Brain microvascular endothelial cell (primary cell): ENCODE measurements at regions not wholly inside any gene's neighbourhood (a gene's known extent, or its start where the extent isn't known, plus 50 kb on each side); places are given as distances from the start of the nearest gene placed in this dataset.

Experiments used
- DNase-seq: peaks from one replicate; pipeline ENCODE4 v3.0.0-alpha.2; 2020
- H3K27ac ChIP-seq: fragments of 250-450 bp; sonication (Bioruptor Pico); 2 replicates; pipeline ENCODE4 v1.5.1; 2020; ENCODE audit warnings: mild to moderate bottlenecking, moderate library complexity
- H3K27me3 ChIP-seq: fragments of 250-450 bp; sonication (Bioruptor Pico); replicated peaks from 2 replicates; pipeline ENCODE4 v1.5.1; 2020; ENCODE audit warnings: mild to moderate bottlenecking
- H3K36me3 ChIP-seq: fragments of 250-450 bp; sonication (Bioruptor Pico); replicated peaks from 2 replicates; pipeline ENCODE4 v1.5.1; 2020; ENCODE audit warnings: mild to moderate bottlenecking
- H3K4me3 ChIP-seq: 2 replicates; pipeline ENCODE4 v1.5.1; 2011; ENCODE audit warnings: low read depth, mild to moderate bottlenecking, control low read depth, low read length, moderate library complexity
- CTCF ChIP-seq: IDR thresholded peaks from 2 replicates; pipeline ENCODE4 v1.5.1; 2011; ENCODE audit warnings: low read depth, mild to moderate bottlenecking, moderate library complexity, low read length, control low read depth, inconsistent platforms; ENCODE audit errors: missing control alignments
- in situ Hi-C: cut with HindIII; loops from 2 replicates; pipeline ENCODE4 v1.10.0; 2017; ENCODE audit warnings: low sequenced_read_pairs, low pct_ligation_motif_present

- Histone ChIP-seq H3K4me3 (no peak overlapping the region), H3K36me3 (no peaks in the 10 kb centered on the region), H3K27me3 (no peaks in the 10 kb centered on the region), H3K27ac (no peak overlapping the region)
- in situ Hi-C loops = no loop called here
- DNase-seq = no peak
- no peak for TF ChIP-seq CTCF
Measured at GRCh38 chr4:30972542-30972941, 252.4 kb downstream of the PCDH7 start.

GRCh38 chr4:30973993-30974392, 253.8 kb downstream of the PCDH7 start:
- in situ Hi-C loops = no loop called here

GRCh38 chr4:30979402-30979801, 259.2 kb downstream of the PCDH7 start:
- DNase-seq = no peak
- in situ Hi-C loops = no loop called here
- Histone ChIP-seq H3K27ac (no peak overlapping the region), H3K36me3 (no peaks in the 10 kb centered on the region), H3K4me3 (no peak overlapping the region), H3K27me3 (no peaks in the 10 kb centered on the region)
- no peak for TF ChIP-seq CTCF

More at GRCh38 chr4:30973993-30974392, 253.8 kb downstream of the PCDH7 start:
- no peaks in the 10 kb centered on the region for H3K36me3 ChIP-seq
- no peak for TF ChIP-seq CTCF
- no peak overlapping the region for H3K27ac ChIP-seq
- no peak for DNase-seq
- no peak overlapping the region for H3K4me3 ChIP-seq
- no peaks in the 10 kb centered on the region for H3K27me3 ChIP-seq

- Histone ChIP-seq H3K27me3 (no peaks in the 10 kb centered on the region), H3K36me3 (no peaks in the 10 kb centered on the region), H3K4me3 (no peak overlapping the region), H3K27ac (no peak overlapping the region)
- no peak for TF ChIP-seq CTCF
- in situ Hi-C loops = no loop called here
- no peak for DNase-seq
Measured at GRCh38 chr4:30989508-30989907, 269.3 kb downstream of the PCDH7 start.

- in situ Hi-C loops = no loop called here
- no peak overlapping the region for H3K4me3 ChIP-seq
- H3K27ac ChIP-seq = no peak overlapping the region
- no peak for DNase-seq
- no peaks in the 10 kb centered on the region for H3K36me3 ChIP-seq
- H3K27me3 ChIP-seq = no peaks in the 10 kb centered on the region
- TF ChIP-seq CTCF = no peak
Measured at GRCh38 chr4:30996841-30997240, 276.7 kb downstream of the PCDH7 start.

GRCh38 chr4:31005037-31005436, 284.9 kb downstream of the PCDH7 start:
- Histone ChIP-seq H3K27me3 (no peaks in the 10 kb centered on the region), H3K27ac (no peak overlapping the region), H3K36me3 (no peaks in the 10 kb centered on the region), H3K4me3 (no peak overlapping the region)
- TF ChIP-seq CTCF = no peak
- in situ Hi-C loops = no loop called here
- DNase-seq = no peak
